ENCODE measurements at regions not wholly inside any gene's neighbourhood (a gene's known extent, or its start where the extent isn't known, plus 50 kb on each side); places are given as distances from the start of the nearest gene placed in this dataset.

GRCh38 chr2:43111788-43112554 is 114.4 kb downstream of the ZFP36L2 start:
- DNase-seq = no peak
- H3K9ac ChIP-seq = no peak overlapping the region
- TF ChIP-seq EZH2phosphoT487 (IDR thresholded peaks at IDR 0.05; ENCODE audit: insufficient read depth, low read depth) (no peak), EZH2 (IDR thresholded peaks at IDR 0.05; ENCODE audit: insufficient read depth, poor library complexity, severe bottlenecking) (no peak)
- no peak overlapping the region for H3K4me2 ChIP-seq (ENCODE audit: unreplicated experiment)
- no peaks in the 10 kb centered on the region for H3K9me3 ChIP-seq (ENCODE audit: low read depth)
- no peaks in the 10 kb centered on the region for H3K27me3 ChIP-seq (replicated peaks; ENCODE audit: insufficient read depth)
- H3F3A ChIP-seq (ENCODE audit: insufficient read depth) = peaks cover 4% of the 10 kb centered on the region; the same call in 1 of the 2 replicates
- H3K36me3 ChIP-seq (ENCODE audit: low read depth) = no peaks in the 10 kb centered on the region
- in situ Hi-C loops (cut with MboI) = no loop called here
- no peak overlapping the region for H3K27ac ChIP-seq
- H3K4me1 ChIP-seq (ENCODE audit: insufficient read depth) = peaks cover 15% of the 10 kb centered on the region
- H3K4me3 ChIP-seq = no peak overlapping the region
- WGBS, 2 experiments (ENCODE audit: low coverage in 1 of 2, low lambda C conversion rate in 2 of 2, missing lambda C conversion rate in 2 of 2) = 83 to 86% methylated on average over 7 of the region's 7 CpGs
- H3K9me2 ChIP-seq (ENCODE audit: insufficient read depth) = no peaks in the 10 kb centered on the region
- no peaks in the 10 kb centered on the region for H3K79me2 ChIP-seq (ENCODE audit: insufficient read depth)
- no peak overlapping the region for H2AFZ ChIP-seq
- no peaks in the 10 kb centered on the region for H4K20me1 ChIP-seq (ENCODE audit: insufficient read depth)

GRCh38 chr2:43110442-43110871 is 115.9 kb downstream of the ZFP36L2 start:
- no peak overlapping the region for H3K9ac ChIP-seq
- H3K9me3 ChIP-seq (ENCODE audit: low read depth) = no peaks in the 10 kb centered on the region
- 20 to 21% methylated on average over 10 of the region's 10 CpGs for WGBS, 2 experiments (ENCODE audit: low coverage in 1 of 2, low lambda C conversion rate in 2 of 2, missing lambda C conversion rate in 2 of 2)
- no peaks in the 10 kb centered on the region for H3K36me3 ChIP-seq (ENCODE audit: low read depth)
- H3K27me3 ChIP-seq (replicated peaks; ENCODE audit: insufficient read depth) = no peaks in the 10 kb centered on the region
- no peak for TF ChIP-seq EZH2 (IDR thresholded peaks at IDR 0.05; ENCODE audit: insufficient read depth, poor library complexity, severe bottlenecking)
- no peak for TF ChIP-seq EZH2phosphoT487 (IDR thresholded peaks at IDR 0.05; ENCODE audit: insufficient read depth, low read depth)
- H3K9me2 ChIP-seq (ENCODE audit: insufficient read depth) = no peaks in the 10 kb centered on the region
- peak overlapping the region; percentile 42; the same call in 1 of the 2 replicates for H2AFZ ChIP-seq
- no peak overlapping the region for H3K4me3 ChIP-seq
- in situ Hi-C loops (cut with MboI) = no loop called here
- H3K4me2 ChIP-seq (ENCODE audit: unreplicated experiment) = peak overlapping the region; percentile 62
- peaks cover 4% of the 10 kb centered on the region; the same call in 1 of the 2 replicates for H3F3A ChIP-seq (ENCODE audit: insufficient read depth)
- H3K79me2 ChIP-seq (ENCODE audit: insufficient read depth) = no peaks in the 10 kb centered on the region
- DNase-seq = peak; percentile 77
- H4K20me1 ChIP-seq (ENCODE audit: insufficient read depth) = no peaks in the 10 kb centered on the region
- H3K4me1 ChIP-seq (ENCODE audit: insufficient read depth) = peaks cover 26% of the 10 kb centered on the region
- H3K27ac ChIP-seq = peak overlapping the region; percentile 56

GRCh38 chr2:43109261-43109743 is 117.1 kb downstream of the ZFP36L2 start:
- Histone ChIP-seq H2AFZ (no peak overlapping the region), H3K9ac (no peak overlapping the region), H3K4me3 (no peak overlapping the region), H3F3A (ENCODE audit: insufficient read depth) (peaks cover 4% of the 10 kb centered on the region; the same call in 1 of the 2 replicates), H3K79me2 (ENCODE audit: insufficient read depth) (no peaks in the 10 kb centered on the region), H3K27me3 (replicated peaks; ENCODE audit: insufficient read depth) (no peaks in the 10 kb centered on the region), H3K36me3 (ENCODE audit: low read depth) (no peaks in the 10 kb centered on the region), H3K9me3 (ENCODE audit: low read depth) (no peaks in the 10 kb centered on the region), H3K27ac (no peak overlapping the region), H3K9me2 (ENCODE audit: insufficient read depth) (no peaks in the 10 kb centered on the region), H3K4me1 (ENCODE audit: insufficient read depth) (peaks cover 27% of the 10 kb centered on the region), H3K4me2 (ENCODE audit: unreplicated experiment) (no peak overlapping the region), H4K20me1 (ENCODE audit: insufficient read depth) (no peaks in the 10 kb centered on the region)
- no peak for DNase-seq
- WGBS, 2 experiments (ENCODE audit: low coverage in 1 of 2, low lambda C conversion rate in 2 of 2, missing lambda C conversion rate in 2 of 2) = 91 to 95% methylated on average over 2 of the region's 2 CpGs
- no peak for TF ChIP-seq EZH2 (IDR thresholded peaks at IDR 0.05; ENCODE audit: insufficient read depth, poor library complexity, severe bottlenecking)
- no peak for TF ChIP-seq EZH2phosphoT487 (IDR thresholded peaks at IDR 0.05; ENCODE audit: insufficient read depth, low read depth)
- in situ Hi-C loops (cut with MboI) = no loop called here

- 94 to 96% methylated on average over 4 of the region's 4 CpGs for WGBS, 2 experiments (ENCODE audit: low coverage in 1 of 2, low lambda C conversion rate in 2 of 2, missing lambda C conversion rate in 2 of 2)
- TF ChIP-seq EZH2phosphoT487 (IDR thresholded peaks at IDR 0.05; ENCODE audit: insufficient read depth, low read depth) (no peak), EZH2 (IDR thresholded peaks at IDR 0.05; ENCODE audit: insufficient read depth, poor library complexity, severe bottlenecking) (no peak)
- peaks cover 27% of the 10 kb centered on the region for H3K4me1 ChIP-seq (ENCODE audit: insufficient read depth)
- no peaks in the 10 kb centered on the region for H3K27me3 ChIP-seq (replicated peaks; ENCODE audit: insufficient read depth)
- H3K4me2 ChIP-seq (ENCODE audit: unreplicated experiment) = no peak overlapping the region
- no peaks in the 10 kb centered on the region for H3K36me3 ChIP-seq (ENCODE audit: low read depth)
- no peaks in the 10 kb centered on the region for H4K20me1 ChIP-seq (ENCODE audit: insufficient read depth)
- H2AFZ ChIP-seq = no peak overlapping the region
- no peak overlapping the region for H3K4me3 ChIP-seq
- no peaks in the 10 kb centered on the region for H3K9me2 ChIP-seq (ENCODE audit: insufficient read depth)
- peaks cover 4% of the 10 kb centered on the region; the same call in 1 of the 2 replicates for H3F3A ChIP-seq (ENCODE audit: insufficient read depth)
- DNase-seq = no peak
- H3K9me3 ChIP-seq (ENCODE audit: low read depth) = no peaks in the 10 kb centered on the region
- H3K9ac ChIP-seq = no peak overlapping the region
- no peak overlapping the region for H3K27ac ChIP-seq
- no peaks in the 10 kb centered on the region for H3K79me2 ChIP-seq (ENCODE audit: insufficient read depth)
- in situ Hi-C loops (cut with MboI) = no loop called here
These were observed 118.7 kb downstream of the ZFP36L2 start for GRCh38 chr2:43107679-43108078.
